ENCODE measurements at regions not wholly inside any gene's neighbourhood (a gene's known extent, or its start where the extent isn't known, plus 50 kb on each side); places are given as distances from the start of the nearest gene placed in this dataset.

GRCh38 chr7:18399436-18400235, 95.9 kb upstream of the HDAC9 start:
- Histone ChIP-seq H3K9me3 (replicated peaks; ENCODE audit: control insufficient read depth, insufficient read depth, low read length) (no peaks in the 10 kb centered on the region), H3K4me1 (ENCODE audit: control insufficient read depth, extremely low read depth, insufficient read depth, low read length) (no peaks in the 10 kb centered on the region), H3K4me3 (replicated peaks in 1 of 3; ENCODE audit: insufficient read depth in 1 of 3, low read depth in 1 of 3, low read length in 3 of 3) (no peak overlapping the region), H3K79me2 (ENCODE audit: control insufficient read depth, insufficient read depth, low read length) (no peaks in the 10 kb centered on the region), H2AFZ (ENCODE audit: low read depth, low read length) (no peak overlapping the region), H4K20me1 (replicated peaks; ENCODE audit: control insufficient read depth, extremely low read depth, insufficient read depth, low read length) (no peaks in the 10 kb centered on the region), H3K27ac (ENCODE audit: insufficient read depth, low read depth, low read length) (no peak overlapping the region), H3K4me2 (ENCODE audit: insufficient read depth, low read length) (no peak overlapping the region), H3K27me3 (ENCODE audit: control insufficient read depth in 2 of 2, insufficient read depth in 2 of 2, low read length in 2 of 2) (no peaks in the 10 kb centered on the region), H3K9ac (replicated peaks; ENCODE audit: extremely low read depth, insufficient read depth, low read length) (no peak overlapping the region), H3K9me1 (replicated peaks; ENCODE audit: control insufficient read depth, extremely low read depth, insufficient read depth, low read length) (no peaks in the 10 kb centered on the region), H3K36me3 (ENCODE audit: control insufficient read depth in 2 of 2, extremely low read depth in 1 of 2, insufficient read depth in 2 of 2, low read length in 2 of 2) (no peaks in the 10 kb centered on the region)
- POLR2A ChIA-PET, result no interaction called here
- CTCF ChIA-PET, result interaction anchor here (0.8 to 3.4 kb wide), 6 partner anchors 9 to 267 kb away, joined by 3 to 13 read pairs (median 3); no protein-coding TSS in a partner anchor
- dilution Hi-C loops (cut with MboI; ENCODE audit: extremely low pct_ligation_motif_present, low sequenced_read_pairs), result no loop called here
- no TSS peak for BruUV-seq (replicated peaks)
- no peak for TF ChIP-seq MYC (IDR thresholded peaks at IDR 0.05; ENCODE audit: low read depth, low read length)
- no peak for TF ChIP-seq JUN (IDR thresholded peaks at IDR 0.05; ENCODE audit: borderline replicate concordance, insufficient read depth, insufficient read length, low read depth)
- no peak for TF ChIP-seq EZH2 (IDR thresholded peaks at IDR 0.05; ENCODE audit: borderline replicate concordance, low read depth, low read length, severe bottlenecking)
- TF ChIP-seq MAX (IDR thresholded peaks at IDR 0.05; ENCODE audit: insufficient read depth, insufficient read length), result no peak
- no peak for TF ChIP-seq GATA2 (IDR thresholded peaks at IDR 0.05; ENCODE audit: insufficient read depth, insufficient read length, low read depth, low read length)
- no peak for TF ChIP-seq FOS (IDR thresholded peaks at IDR 0.05; ENCODE audit: borderline replicate concordance, insufficient read depth, low read length)
- no peak for TF ChIP-seq CTCF (IDR thresholded peaks at IDR 0.05; ENCODE audit: extremely low read depth in 1 of 2, insufficient read depth in 1 of 2, low read depth in 1 of 2, low read length in 2 of 2)
- TF ChIP-seq POLR2AphosphoS5 (IDR thresholded peaks at IDR 0.05; ENCODE audit: insufficient read depth, low read depth, low read length), result no peak
- no peak for TF ChIP-seq POLR2A (IDR thresholded peaks at IDR 0.05; ENCODE audit: low read depth, low read length)
- DNase-seq (ENCODE audit: low read depth, low spot score) (no peak), FAIRE-seq (no peak)
- intact Hi-C loops (cut with micrococcal nuclease), result no loop called here

Data from endothelial cell of umbilical vein (primary cell).